MCF 10A (cell line): ENCODE measurements at regions not wholly inside any gene's neighbourhood (a gene's known extent, or its start where the extent isn't known, plus 50 kb on each side); places are given as distances from the start of the nearest gene placed in this dataset.

ENCODE experiments used
- BruUV-seq: library from RNA; stranded (reverse); fragments of 400-500 nt; replicated peaks from 2 replicates; lab custom pipeline; 2021; lab: Mats Ljungman, UMichigan
- CTCF ChIA-PET: fragments of 300-600 bp; sonication (Branson Sonifier 250); formaldehyde crosslinking; extraction: SDS; loops from one replicate; lab custom pipeline; 2021; ENCODE audit warnings: antibody characterized with exemption, inconsistent platforms; lab: Yijun Ruan, JAX
- POLR2A ChIA-PET: fragments of 300-600, 350-650 bp; sonication (Branson Sonifier 250); formaldehyde crosslinking; extraction: SDS; loops from one replicate; lab custom pipeline; 2020; ENCODE audit warnings: antibody characterized with exemption, inconsistent platforms; lab: Yijun Ruan, JAX
- DNase-seq: peaks from one replicate; pipeline ENCODE4 v3.0.0-alpha.2; 2018; ENCODE audit not compliant: unreplicated experiment
- H3K27ac Mint-ChIP-seq: one replicate; pipeline ENCODE4 v1.8.0; 2022; ENCODE audit warnings: mild to moderate bottlenecking, low read depth, mixed read lengths; ENCODE audit not compliant: unreplicated experiment
- H3K27me3 Mint-ChIP-seq: one replicate; pipeline ENCODE4 v1.8.0; 2022; ENCODE audit warnings: mixed read lengths; ENCODE audit not compliant: insufficient read depth, unreplicated experiment
- H3K36me3 Mint-ChIP-seq: one replicate; pipeline ENCODE4 v1.8.0; 2022; ENCODE audit warnings: mild to moderate bottlenecking, moderate library complexity, mixed read lengths; ENCODE audit not compliant: insufficient read depth, unreplicated experiment
- H3K4me1 Mint-ChIP-seq: one replicate; pipeline ENCODE4 v1.8.0; 2022; ENCODE audit warnings: mixed read lengths; ENCODE audit not compliant: insufficient read depth, unreplicated experiment
- H3K4me3 Mint-ChIP-seq: one replicate; pipeline ENCODE4 v1.8.0; 2022; ENCODE audit warnings: mild to moderate bottlenecking, moderate library complexity, mixed read lengths; ENCODE audit not compliant: unreplicated experiment
- H3K9me3 Mint-ChIP-seq: one replicate; pipeline ENCODE4 v1.8.0; 2022; ENCODE audit warnings: mixed read lengths; ENCODE audit not compliant: unreplicated experiment
- intact Hi-C: fragments of 100-400 bp; cut with micrococcal nuclease; formaldehyde crosslinking; loops from 2 replicates; pipeline ENCODE4 v1.14.1; 2022
- TF ChIP-seq, protein P1 (sequence below): fragments of 200-600 bp; IDR thresholded peaks from one replicate; pipeline ENCODE4 v1.8.0; 2022; ENCODE audit warnings: antibody characterized with exemption, mild to moderate bottlenecking; ENCODE audit not compliant: unreplicated experiment

DNA sequence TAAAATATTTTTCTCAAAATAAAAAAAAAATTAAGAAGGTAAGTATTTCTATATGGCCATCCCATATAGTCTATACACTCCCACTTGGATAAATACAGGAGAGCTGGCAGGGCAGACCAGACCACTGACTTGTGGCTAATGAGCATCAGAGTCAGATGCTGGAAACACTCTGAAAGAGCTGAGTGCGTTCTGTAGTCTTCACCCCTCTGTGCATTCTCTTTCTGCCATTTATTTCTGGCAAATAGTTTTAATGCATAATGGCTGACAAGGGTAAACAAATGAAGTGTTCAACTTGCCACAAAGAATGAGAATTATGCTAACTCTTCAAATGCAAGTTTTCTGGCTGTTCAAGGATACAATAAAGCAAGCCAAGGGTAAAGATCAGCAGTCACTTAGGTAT, 191.7 kb downstream of the TTLL7 start:
- no peak overlapping the region for H3K4me3 Mint-ChIP-seq
- no peak for DNase-seq
- H3K36me3 Mint-ChIP-seq, result no peaks in the 10 kb centered on the region
- intact Hi-C loops, result no loop called here
- H3K4me1 Mint-ChIP-seq, result peaks cover 5% of the 10 kb centered on the region
- no TSS peak for BruUV-seq
- ChIA-PET POLR2A (interaction anchor here (0.6 kb wide), 1 partner anchor 24 kb away, joined by 3 read pairs; no protein-coding TSS in a partner anchor), CTCF (no interaction called here)
- no peaks in the 10 kb centered on the region for H3K27me3 Mint-ChIP-seq
- TF ChIP-seq, protein P1, sequence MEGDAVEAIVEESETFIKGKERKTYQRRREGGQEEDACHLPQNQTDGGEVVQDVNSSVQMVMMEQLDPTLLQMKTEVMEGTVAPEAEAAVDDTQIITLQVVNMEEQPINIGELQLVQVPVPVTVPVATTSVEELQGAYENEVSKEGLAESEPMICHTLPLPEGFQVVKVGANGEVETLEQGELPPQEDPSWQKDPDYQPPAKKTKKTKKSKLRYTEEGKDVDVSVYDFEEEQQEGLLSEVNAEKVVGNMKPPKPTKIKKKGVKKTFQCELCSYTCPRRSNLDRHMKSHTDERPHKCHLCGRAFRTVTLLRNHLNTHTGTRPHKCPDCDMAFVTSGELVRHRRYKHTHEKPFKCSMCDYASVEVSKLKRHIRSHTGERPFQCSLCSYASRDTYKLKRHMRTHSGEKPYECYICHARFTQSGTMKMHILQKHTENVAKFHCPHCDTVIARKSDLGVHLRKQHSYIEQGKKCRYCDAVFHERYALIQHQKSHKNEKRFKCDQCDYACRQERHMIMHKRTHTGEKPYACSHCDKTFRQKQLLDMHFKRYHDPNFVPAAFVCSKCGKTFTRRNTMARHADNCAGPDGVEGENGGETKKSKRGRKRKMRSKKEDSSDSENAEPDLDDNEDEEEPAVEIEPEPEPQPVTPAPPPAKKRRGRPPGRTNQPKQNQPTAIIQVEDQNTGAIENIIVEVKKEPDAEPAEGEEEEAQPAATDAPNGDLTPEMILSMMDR, result no peak
- H3K9me3 Mint-ChIP-seq, result no peaks in the 10 kb centered on the region
- no peak overlapping the region for H3K27ac Mint-ChIP-seq

DNA sequence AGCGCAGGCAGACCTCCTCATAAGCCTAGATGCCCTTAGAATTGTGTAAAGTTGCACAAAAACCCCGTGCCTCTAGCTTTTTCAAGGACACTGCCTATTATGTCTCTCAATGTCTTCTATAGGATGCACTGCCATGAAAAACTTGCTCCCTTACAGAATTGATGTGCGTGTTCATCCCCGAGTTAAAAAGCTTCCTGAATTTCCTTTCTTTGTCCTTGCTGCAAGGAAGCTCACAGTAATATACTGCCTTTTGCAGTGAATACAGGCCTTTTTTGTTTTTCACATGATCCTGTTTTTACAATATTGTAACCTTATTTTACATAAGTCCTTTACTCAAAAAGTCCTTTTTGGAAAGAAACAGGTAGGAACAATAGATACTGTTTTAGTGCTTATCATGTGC, 193.0 kb downstream of the TTLL7 start:
- intact Hi-C loops, result no loop called here
- no peak overlapping the region for H3K4me3 Mint-ChIP-seq
- H3K9me3 Mint-ChIP-seq, result no peaks in the 10 kb centered on the region
- TF ChIP-seq, protein P1, result no peak
- H3K36me3 Mint-ChIP-seq, result no peaks in the 10 kb centered on the region
- DNase-seq, result no peak
- ChIA-PET CTCF (interaction anchor here (1.1 kb wide), 1 partner anchor 13 kb away, joined by 3 read pairs; no protein-coding TSS in a partner anchor), POLR2A (no interaction called here)
- peaks cover 5% of the 10 kb centered on the region for H3K4me1 Mint-ChIP-seq
- no TSS peak for BruUV-seq
- no peak overlapping the region for H3K27ac Mint-ChIP-seq
- H3K27me3 Mint-ChIP-seq, result no peaks in the 10 kb centered on the region

DNA sequence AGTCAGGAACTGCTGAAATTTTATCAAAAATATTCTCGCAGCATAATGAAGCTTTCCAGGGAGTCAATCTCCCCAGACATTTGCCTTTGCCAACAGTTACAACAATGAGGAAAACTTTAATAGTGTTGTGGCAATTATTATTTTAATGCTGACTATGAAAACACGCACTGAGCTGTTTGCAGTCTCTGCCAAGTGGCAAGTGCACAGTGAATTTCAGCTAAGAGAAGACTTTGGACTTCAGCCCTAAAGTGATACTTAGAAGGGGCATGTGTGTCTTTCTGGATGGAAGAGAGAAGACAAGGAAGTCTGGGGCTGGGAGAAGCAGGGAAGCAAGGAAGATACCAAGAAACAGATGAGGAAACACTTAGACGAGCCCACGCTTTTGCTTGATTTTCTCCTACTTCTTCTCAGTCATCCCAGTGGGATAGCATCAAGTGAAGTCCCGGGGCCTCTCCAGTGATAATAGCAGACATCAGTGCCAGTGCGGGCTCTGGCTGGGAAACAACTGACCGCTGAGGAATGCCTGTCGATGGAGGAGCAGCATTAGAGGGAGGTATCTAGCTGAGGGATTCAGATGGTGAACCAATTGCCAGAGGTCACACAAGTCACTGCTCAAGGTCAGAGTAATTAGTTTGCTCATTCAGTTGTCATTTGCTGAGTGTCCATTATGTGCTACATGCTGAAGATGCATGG, 196.3 kb downstream of the TTLL7 start:
- peaks cover 5% of the 10 kb centered on the region for H3K4me1 Mint-ChIP-seq
- intact Hi-C loops, result no loop called here
- BruUV-seq, result no TSS peak
- no peaks in the 10 kb centered on the region for H3K36me3 Mint-ChIP-seq
- H3K9me3 Mint-ChIP-seq, result no peaks in the 10 kb centered on the region
- H3K27ac Mint-ChIP-seq, result no peak overlapping the region
- CTCF ChIA-PET, result interaction anchor here (0.6 kb wide), 2 partner anchors 296 to 1418 kb away, joined by 3 to 4 read pairs; no protein-coding TSS in a partner anchor
- H3K27me3 Mint-ChIP-seq, result no peaks in the 10 kb centered on the region
- TF ChIP-seq, protein P1, result no peak
- DNase-seq, result no peak
- POLR2A ChIA-PET, result no interaction called here
- H3K4me3 Mint-ChIP-seq, result no peak overlapping the region

DNA sequence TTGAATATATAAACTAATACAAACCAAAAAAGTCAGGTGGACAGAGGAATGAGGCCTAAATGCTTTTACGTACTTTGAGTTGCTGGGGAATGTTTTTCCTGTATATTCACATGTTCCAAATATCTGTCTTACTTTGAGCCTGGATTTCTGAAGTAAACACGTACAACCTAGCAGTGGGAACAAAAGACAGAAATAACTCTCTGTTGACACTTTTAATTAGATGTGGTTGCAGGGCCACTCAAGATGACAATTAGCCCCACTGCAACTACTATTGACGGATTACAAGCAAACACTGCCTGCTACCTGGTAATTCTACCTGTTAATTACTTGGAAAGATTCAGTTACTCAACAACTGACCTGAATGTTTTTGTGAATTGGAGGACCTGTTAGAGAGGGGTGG, 196.9 kb downstream of the TTLL7 start:
- Mint-ChIP-seq H3K27me3 (no peaks in the 10 kb centered on the region), H3K36me3 (no peaks in the 10 kb centered on the region), H3K4me3 (no peak overlapping the region), H3K4me1 (peaks cover 5% of the 10 kb centered on the region), H3K9me3 (no peaks in the 10 kb centered on the region), H3K27ac (no peak overlapping the region)
- POLR2A ChIA-PET, result no interaction called here
- no peak for DNase-seq
- CTCF ChIA-PET, result interaction anchor here (0.6 kb wide), 1 partner anchor 1418 kb away, joined by 3 read pairs; no protein-coding TSS in a partner anchor
- TF ChIP-seq, protein P1, result no peak
- intact Hi-C loops, result no loop called here
- BruUV-seq, result no TSS peak
